OCI-LY1 (cell line): ENCODE measurements at regions not wholly inside any gene's neighbourhood (a gene's known extent, or its start where the extent isn't known, plus 50 kb on each side); places are given as distances from the start of the nearest gene placed in this dataset.

Experiments
- H2AFZ ChIP-seq: fragments of 200-600 bp; sonication (generic), shearing (Covaris generic); 2 replicates; pipeline ENCODE4 v1.6.0; 2014; ENCODE audit warnings: antibody characterized with exemption, mild to moderate bottlenecking, low read length
- H3F3A ChIP-seq: fragments of 200-600 bp; sonication (generic), shearing (Covaris generic); 2 replicates; pipeline ENCODE4 v1.6.0; 2014; ENCODE audit warnings: mild to moderate bottlenecking, antibody characterized with exemption, low read length, moderate library complexity; ENCODE audit not compliant: insufficient read depth
- H3K27ac ChIP-seq: fragments of 200-600 bp; sonication (generic); 2 replicates; pipeline ENCODE4 v1.5.1; 2014; ENCODE audit warnings: low read length, mixed run types, mild to moderate bottlenecking, low read depth; ENCODE audit not compliant: poor library complexity, severe bottlenecking
- H3K27me3 ChIP-seq: fragments of 200-600 bp; sonication (generic); 2 replicates; pipeline ENCODE4 v1.6.0; 2014; ENCODE audit warnings: antibody characterized with exemption, mild to moderate bottlenecking, low read length, moderate library complexity; ENCODE audit not compliant: insufficient read depth
- H3K36me3 ChIP-seq: fragments of 200-600 bp; sonication (generic); 2 replicates; pipeline ENCODE4 v1.6.1; 2014; ENCODE audit warnings: mild to moderate bottlenecking, antibody characterized with exemption, low read length, moderate library complexity, mixed read lengths; ENCODE audit not compliant: insufficient read depth
- H3K4me1 ChIP-seq: fragments of 200-600 bp; sonication (generic); 2 replicates; pipeline ENCODE4 v1.5.1; 2014; ENCODE audit warnings: mild to moderate bottlenecking, low read length, moderate library complexity; ENCODE audit not compliant: insufficient read depth, severe bottlenecking
- H3K4me2 ChIP-seq: fragments of 200-600 bp; sonication (generic), shearing (Covaris generic); 2 replicates; pipeline ENCODE4 v1.6.1; 2014; ENCODE audit warnings: low read length
- H3K4me3 ChIP-seq: fragments of 200-600 bp; sonication (generic); 2 replicates; pipeline ENCODE4 v1.5.1; 2014; ENCODE audit warnings: low read length, low read depth, mild to moderate bottlenecking, mixed read lengths; ENCODE audit not compliant: poor library complexity, severe bottlenecking
- H3K79me2 ChIP-seq: fragments of 200-600 bp; shearing (Covaris generic); 2 replicates; pipeline ENCODE4 v1.6.1; 2016; ENCODE audit warnings: mixed run types, low read length, mixed read lengths; ENCODE audit not compliant: insufficient read depth
- H3K9ac ChIP-seq: fragments of 200-600 bp; sonication (generic), shearing (Covaris generic); 2 replicates; pipeline ENCODE4 v1.6.1; 2014; ENCODE audit warnings: mild to moderate bottlenecking, low read length, mixed read lengths
- H3K9me2 ChIP-seq: fragments of 200-600 bp; sonication (generic), shearing (Covaris generic); 2 replicates; pipeline ENCODE4 v1.6.1; 2014; ENCODE audit warnings: low read depth, mild to moderate bottlenecking, low read length, mixed read lengths
- H3K9me3 ChIP-seq: fragments of 200-600 bp; shearing (Covaris generic); 2 replicates; pipeline ENCODE4 v1.6.1; 2014; ENCODE audit warnings: low read length, mixed read lengths
- H4K20me1 ChIP-seq: fragments of 200-600 bp; sonication (generic), shearing (Covaris generic); 2 replicates; pipeline ENCODE4 v1.6.0; 2016; ENCODE audit warnings: mild to moderate bottlenecking, low read length; ENCODE audit not compliant: insufficient read depth
- CTCF ChIP-seq: fragments of 200-600 bp; sonication (generic), shearing (Covaris generic); IDR thresholded peaks from 2 replicates; pipeline ENCODE4 v1.5.1; 2017; ENCODE audit warnings: mild to moderate bottlenecking, antibody characterized with exemption, low read length, moderate library complexity, mixed read lengths
- EZH2 ChIP-seq: fragments of 200-600 bp; sonication (generic), shearing (Covaris generic); IDR thresholded peaks from 2 replicates; pipeline ENCODE4 v1.8.0; 2017; ENCODE audit warnings: borderline replicate concordance, mixed run types, mild to moderate bottlenecking, antibody characterized with exemption, low read length, moderate library complexity, mixed read lengths

- Histone ChIP-seq H4K20me1 (no peaks in the 10 kb centered on the region), H3K9me2 (no peaks in the 10 kb centered on the region), H3K4me1 (no peaks in the 10 kb centered on the region), H3K4me3 (no peak overlapping the region), H3K79me2 (no peaks in the 10 kb centered on the region), H3K9ac (no peak overlapping the region), H3K27ac (no peak overlapping the region), H3K27me3 (0 out of 2 replicates have a peak, but pooled peaks cover 11% of the 10 kb centered on the region), H2AFZ (no peak overlapping the region), H3F3A (no peaks in the 10 kb centered on the region), H3K4me2 (no peak overlapping the region), H3K36me3 (no peaks in the 10 kb centered on the region), H3K9me3 (no peaks in the 10 kb centered on the region)
- TF ChIP-seq EZH2 (no peak), CTCF (no peak)
Observed at GRCh38 chr7:26543951-26544350, 252.3 kb downstream of the SNX10 start.

DNA sequence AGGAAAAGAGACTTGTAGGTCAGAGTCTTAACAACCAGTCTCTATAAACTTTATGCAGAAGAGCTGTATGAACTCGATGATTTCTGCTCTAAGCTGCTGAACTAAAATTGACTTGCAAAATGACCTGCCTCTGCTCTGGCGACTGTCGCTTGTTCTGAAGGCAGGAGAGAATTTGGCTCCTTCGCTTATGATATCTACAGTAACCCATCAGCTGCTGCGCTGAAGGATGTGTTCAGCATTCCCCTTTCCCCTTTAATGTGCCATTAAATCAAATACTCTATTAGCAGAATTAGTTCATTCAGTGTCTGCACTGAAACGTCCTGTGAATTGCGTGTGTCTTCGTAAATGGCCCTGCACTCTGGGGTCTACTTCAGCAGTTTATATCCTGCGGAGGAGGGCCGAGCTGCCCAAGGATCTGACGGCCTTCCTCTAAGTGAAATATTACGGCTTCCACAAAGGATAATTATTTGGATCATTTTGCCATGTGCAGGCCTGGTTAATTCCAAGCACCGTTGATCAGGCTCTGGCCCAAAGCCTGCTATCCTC is 254.9 kb downstream of the SNX10 start:
- no peak overlapping the region for H2AFZ ChIP-seq
- H3K9me3 ChIP-seq = no peaks in the 10 kb centered on the region
- H4K20me1 ChIP-seq = no peaks in the 10 kb centered on the region
- no peaks in the 10 kb centered on the region for H3K79me2 ChIP-seq
- H3K27me3 ChIP-seq = 0 out of 2 replicates have a peak, but pooled peaks cover 11% of the 10 kb centered on the region
- no peak overlapping the region for H3K4me3 ChIP-seq
- no peaks in the 10 kb centered on the region for H3K9me2 ChIP-seq
- H3K4me1 ChIP-seq = no peaks in the 10 kb centered on the region
- no peaks in the 10 kb centered on the region for H3K36me3 ChIP-seq
- no peak overlapping the region for H3K9ac ChIP-seq
- H3K27ac ChIP-seq = no peak overlapping the region
- H3K4me2 ChIP-seq = no peak overlapping the region
- H3F3A ChIP-seq = no peaks in the 10 kb centered on the region
- TF ChIP-seq EZH2 = no peak
- TF ChIP-seq CTCF = no peak

DNA sequence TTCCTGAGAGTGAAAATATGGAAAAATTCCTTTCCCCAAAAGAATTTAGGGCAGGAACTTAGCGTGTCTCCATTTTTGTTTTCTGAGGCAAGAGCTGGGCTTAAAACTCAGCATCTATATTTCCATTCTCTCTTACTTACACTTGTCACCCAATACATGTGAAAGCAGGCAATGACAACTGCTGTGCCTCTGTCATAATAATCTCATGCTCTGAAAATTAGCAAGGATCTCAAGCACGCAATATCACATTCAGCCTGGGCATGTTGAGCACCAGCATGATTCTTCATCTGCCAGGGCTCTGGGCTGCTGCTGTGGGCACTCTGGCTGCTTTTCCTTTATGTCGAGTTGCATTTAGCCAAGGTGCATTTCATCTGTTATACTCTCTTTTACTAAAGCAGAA is 255.5 kb downstream of the SNX10 start:
- Histone ChIP-seq H3K79me2 (no peaks in the 10 kb centered on the region), H3K27ac (no peak overlapping the region), H3K4me1 (no peaks in the 10 kb centered on the region), H3K27me3 (0 out of 2 replicates have a peak, but pooled peaks cover 11% of the 10 kb centered on the region), H4K20me1 (no peaks in the 10 kb centered on the region), H3K4me2 (no peak overlapping the region), H3K9ac (no peak overlapping the region), H3K9me2 (no peaks in the 10 kb centered on the region), H3K9me3 (no peaks in the 10 kb centered on the region), H3K4me3 (no peak overlapping the region), H3K36me3 (no peaks in the 10 kb centered on the region), H3F3A (no peaks in the 10 kb centered on the region), H2AFZ (no peak overlapping the region)
- TF ChIP-seq EZH2 (no peak), CTCF (no peak)
